ENCODE measurements at regions not wholly inside any gene's neighbourhood (a gene's known extent, or its start where the extent isn't known, plus 50 kb on each side); places are given as distances from the start of the nearest gene placed in this dataset.

DNA sequence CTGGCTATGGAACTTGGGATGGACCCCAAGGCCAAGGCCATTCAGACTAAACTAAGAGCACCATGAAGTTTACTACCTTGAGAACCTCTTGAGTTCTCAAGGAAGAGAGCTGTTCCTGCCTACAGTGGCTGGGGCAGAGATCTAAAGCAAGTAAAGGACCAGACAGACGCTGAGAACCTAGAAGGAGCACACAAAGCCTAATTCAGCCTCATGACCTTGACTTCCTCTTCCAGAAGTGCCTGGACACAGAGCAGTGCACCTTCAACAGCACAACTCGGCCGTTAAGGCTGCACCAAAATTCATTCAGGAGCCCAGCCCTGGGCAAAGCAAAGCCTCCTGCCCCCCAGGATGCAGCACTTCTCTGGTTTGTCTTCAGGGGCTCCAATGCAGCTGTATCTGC lies 82.9 kb upstream of the AKIP1 start:
- TF ChIP-seq, protein P1, sequence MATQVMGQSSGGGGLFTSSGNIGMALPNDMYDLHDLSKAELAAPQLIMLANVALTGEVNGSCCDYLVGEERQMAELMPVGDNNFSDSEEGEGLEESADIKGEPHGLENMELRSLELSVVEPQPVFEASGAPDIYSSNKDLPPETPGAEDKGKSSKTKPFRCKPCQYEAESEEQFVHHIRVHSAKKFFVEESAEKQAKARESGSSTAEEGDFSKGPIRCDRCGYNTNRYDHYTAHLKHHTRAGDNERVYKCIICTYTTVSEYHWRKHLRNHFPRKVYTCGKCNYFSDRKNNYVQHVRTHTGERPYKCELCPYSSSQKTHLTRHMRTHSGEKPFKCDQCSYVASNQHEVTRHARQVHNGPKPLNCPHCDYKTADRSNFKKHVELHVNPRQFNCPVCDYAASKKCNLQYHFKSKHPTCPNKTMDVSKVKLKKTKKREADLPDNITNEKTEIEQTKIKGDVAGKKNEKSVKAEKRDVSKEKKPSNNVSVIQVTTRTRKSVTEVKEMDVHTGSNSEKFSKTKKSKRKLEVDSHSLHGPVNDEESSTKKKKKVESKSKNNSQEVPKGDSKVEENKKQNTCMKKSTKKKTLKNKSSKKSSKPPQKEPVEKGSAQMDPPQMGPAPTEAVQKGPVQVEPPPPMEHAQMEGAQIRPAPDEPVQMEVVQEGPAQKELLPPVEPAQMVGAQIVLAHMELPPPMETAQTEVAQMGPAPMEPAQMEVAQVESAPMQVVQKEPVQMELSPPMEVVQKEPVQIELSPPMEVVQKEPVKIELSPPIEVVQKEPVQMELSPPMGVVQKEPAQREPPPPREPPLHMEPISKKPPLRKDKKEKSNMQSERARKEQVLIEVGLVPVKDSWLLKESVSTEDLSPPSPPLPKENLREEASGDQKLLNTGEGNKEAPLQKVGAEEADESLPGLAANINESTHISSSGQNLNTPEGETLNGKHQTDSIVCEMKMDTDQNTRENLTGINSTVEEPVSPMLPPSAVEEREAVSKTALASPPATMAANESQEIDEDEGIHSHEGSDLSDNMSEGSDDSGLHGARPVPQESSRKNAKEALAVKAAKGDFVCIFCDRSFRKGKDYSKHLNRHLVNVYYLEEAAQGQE (IDR thresholded peaks at IDR 0.05; ENCODE audit: low read depth, low read length): no peak
- no peak for TF ChIP-seq CHD2 (IDR thresholded peaks at IDR 0.05; ENCODE audit: low read length, partially characterized antibody)
- no peak for TF ChIP-seq RFX5 (IDR thresholded peaks at IDR 0.05; ENCODE audit: low read length)
- TF ChIP-seq ELF1 (IDR thresholded peaks at IDR 0.05): no peak
- no peak for TF ChIP-seq FOXM1 (IDR thresholded peaks at IDR 0.05; ENCODE audit: low read depth)
- Histone ChIP-seq H3K4me2 (no peak overlapping the region), H3K4me1 (ENCODE audit: control insufficient read depth in 1 of 2, insufficient read depth in 2 of 2, low read depth in 1 of 2, low read length in 1 of 2) (peaks cover 24% of the 10 kb centered on the region in 2 experiments), H3K4me3 (ENCODE audit: low read depth in 2 of 2, low read length in 1 of 2) (no peak overlapping the region), H3K9me2 (no peaks in the 10 kb centered on the region), H3K27ac (ENCODE audit: low read depth in 2 of 2, low read length in 1 of 2) (no peak overlapping the region; a peak in 1 of 4 replicates), H4K20me1 (ENCODE audit: insufficient read depth) (no peaks in the 10 kb centered on the region), H3F3A (replicated peaks; ENCODE audit: insufficient read depth) (peaks cover 22% of the 10 kb centered on the region), H2AFZ (ENCODE audit: low read depth) (no peak overlapping the region), H3K9me3 (no peaks in the 10 kb centered on the region), H3K27me3 (ENCODE audit: insufficient read depth) (no peaks in the 10 kb centered on the region), H3K9ac (no peak overlapping the region), H3K79me2 (ENCODE audit: insufficient read depth) (peaks cover 21% of the 10 kb centered on the region), H3K36me3 (replicated peaks in 1 of 2; ENCODE audit: control insufficient read depth in 1 of 2, insufficient read depth in 2 of 2, low read length in 1 of 2) (peaks cover 2 to 15% of the 10 kb centered on the region in 2 experiments)
- 92% methylated on average over 2 of the region's 3 CpGs for WGBS (ENCODE audit: low lambda C conversion rate)
- no peak for DNase-seq
- ChIA-PET CTCF (interaction anchor here (1.5 to 4.3 kb wide), 2 partner anchors 14 to 86 kb away, joined by 3 to 17 read pairs; no protein-coding TSS in a partner anchor), POLR2A (no interaction called here)

DNA sequence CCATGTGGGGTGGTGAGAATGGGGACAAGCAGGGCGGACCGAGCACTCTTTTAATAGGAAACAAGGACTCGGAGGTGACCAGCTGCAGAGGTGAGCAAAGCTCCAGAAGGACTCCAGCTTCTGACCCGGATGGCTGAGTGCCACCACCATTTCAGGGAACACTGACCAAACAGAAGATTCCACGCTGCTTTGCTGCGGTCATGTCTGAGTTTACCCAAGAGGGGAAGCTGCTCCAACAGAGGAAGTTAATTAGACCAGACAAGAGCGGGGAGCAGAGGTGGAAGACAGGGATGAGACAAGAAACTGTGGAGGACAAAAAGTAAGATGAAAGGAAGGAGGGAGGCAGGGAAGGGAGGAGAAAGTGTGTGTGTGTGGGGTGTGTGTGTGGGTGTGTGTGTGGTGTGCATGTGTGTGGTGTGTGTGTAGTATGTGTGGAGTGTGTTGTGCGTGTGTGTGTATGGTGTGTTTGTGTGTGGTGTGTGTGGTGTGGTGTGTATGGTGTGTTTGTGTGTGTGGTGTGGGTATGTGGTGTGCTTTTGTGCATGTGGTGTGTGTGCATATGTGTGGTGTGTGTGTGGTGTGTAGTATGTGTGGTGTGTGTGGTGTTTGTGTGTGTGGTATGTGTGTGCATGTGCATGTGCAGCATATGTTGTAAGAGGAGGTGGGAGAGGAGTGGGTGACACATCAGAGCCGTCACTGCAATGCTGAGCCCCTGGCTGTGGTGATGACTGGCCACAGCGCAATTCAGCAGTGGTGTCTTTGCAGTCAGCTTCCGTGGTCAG lies 82.2 kb upstream of the AKIP1 start:
- DNase-seq: no peak
- Histone ChIP-seq H3K9ac (no peak overlapping the region), H4K20me1 (ENCODE audit: insufficient read depth) (no peaks in the 10 kb centered on the region), H3K9me3 (no peaks in the 10 kb centered on the region), H2AFZ (ENCODE audit: low read depth) (no peak overlapping the region), H3K79me2 (ENCODE audit: insufficient read depth) (peaks cover 21% of the 10 kb centered on the region), H3K36me3 (replicated peaks in 1 of 2; ENCODE audit: control insufficient read depth in 1 of 2, insufficient read depth in 2 of 2, low read length in 1 of 2) (peaks cover 2 to 15% of the 10 kb centered on the region in 2 experiments), H3K4me3 (ENCODE audit: low read depth in 2 of 2, low read length in 1 of 2) (no peak overlapping the region), H3F3A (replicated peaks; ENCODE audit: insufficient read depth) (peaks cover 22% of the 10 kb centered on the region), H3K4me1 (ENCODE audit: control insufficient read depth in 1 of 2, insufficient read depth in 2 of 2, low read depth in 1 of 2, low read length in 1 of 2) (peaks cover 30% of the 10 kb centered on the region in 2 experiments), H3K27ac (ENCODE audit: low read depth in 2 of 2, low read length in 1 of 2) (no peak overlapping the region), H3K9me2 (no peaks in the 10 kb centered on the region), H3K4me2 (no peak overlapping the region), H3K27me3 (ENCODE audit: insufficient read depth) (no peaks in the 10 kb centered on the region)
- CTCF ChIA-PET: interaction anchor here (4.3 kb wide), 1 partner anchor 14 kb away, joined by 17 read pairs; no protein-coding TSS in a partner anchor
- WGBS (ENCODE audit: low lambda C conversion rate): 94% methylated on average over 11 of the region's 11 CpGs
- POLR2A ChIA-PET: no interaction called here
- TF ChIP-seq EZH2phosphoT487 (IDR thresholded peaks at IDR 0.05; ENCODE audit: borderline replicate concordance, low read depth) (no peak), TEAD4 (IDR thresholded peaks at IDR 0.05; ENCODE audit: borderline replicate concordance, insufficient read depth) (no peak), FOXJ3 (CRISPR knock-in tag; IDR thresholded peaks at IDR 0.05) (no peak), TCF12 (IDR thresholded peaks at IDR 0.05) (no peak), GABPA (IDR thresholded peaks at IDR 0.05; ENCODE audit: low read depth) (no peak), JUND (IDR thresholded peaks at IDR 0.05) (no peak), EP300 (IDR thresholded peaks at IDR 0.05; ENCODE audit: borderline replicate concordance in 1 of 2, low read depth in 1 of 2, low read length in 1 of 2) (no peak), SIN3A (IDR thresholded peaks at IDR 0.05; ENCODE audit: borderline replicate concordance, low read depth, low read length) (no peak), SMC3 (IDR thresholded peaks at IDR 0.05; ENCODE audit: low read depth, low read length) (no peak), MEF2A (IDR thresholded peaks at IDR 0.05; ENCODE audit: borderline replicate concordance, low read depth) (no peak)
- TF ChIP-seq, protein P2, sequence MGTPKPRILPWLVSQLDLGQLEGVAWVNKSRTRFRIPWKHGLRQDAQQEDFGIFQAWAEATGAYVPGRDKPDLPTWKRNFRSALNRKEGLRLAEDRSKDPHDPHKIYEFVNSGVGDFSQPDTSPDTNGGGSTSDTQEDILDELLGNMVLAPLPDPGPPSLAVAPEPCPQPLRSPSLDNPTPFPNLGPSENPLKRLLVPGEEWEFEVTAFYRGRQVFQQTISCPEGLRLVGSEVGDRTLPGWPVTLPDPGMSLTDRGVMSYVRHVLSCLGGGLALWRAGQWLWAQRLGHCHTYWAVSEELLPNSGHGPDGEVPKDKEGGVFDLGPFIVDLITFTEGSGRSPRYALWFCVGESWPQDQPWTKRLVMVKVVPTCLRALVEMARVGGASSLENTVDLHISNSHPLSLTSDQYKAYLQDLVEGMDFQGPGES (IDR thresholded peaks at IDR 0.05; ENCODE audit: low read depth, low read length): no peak
- TF ChIP-seq, protein P3, sequence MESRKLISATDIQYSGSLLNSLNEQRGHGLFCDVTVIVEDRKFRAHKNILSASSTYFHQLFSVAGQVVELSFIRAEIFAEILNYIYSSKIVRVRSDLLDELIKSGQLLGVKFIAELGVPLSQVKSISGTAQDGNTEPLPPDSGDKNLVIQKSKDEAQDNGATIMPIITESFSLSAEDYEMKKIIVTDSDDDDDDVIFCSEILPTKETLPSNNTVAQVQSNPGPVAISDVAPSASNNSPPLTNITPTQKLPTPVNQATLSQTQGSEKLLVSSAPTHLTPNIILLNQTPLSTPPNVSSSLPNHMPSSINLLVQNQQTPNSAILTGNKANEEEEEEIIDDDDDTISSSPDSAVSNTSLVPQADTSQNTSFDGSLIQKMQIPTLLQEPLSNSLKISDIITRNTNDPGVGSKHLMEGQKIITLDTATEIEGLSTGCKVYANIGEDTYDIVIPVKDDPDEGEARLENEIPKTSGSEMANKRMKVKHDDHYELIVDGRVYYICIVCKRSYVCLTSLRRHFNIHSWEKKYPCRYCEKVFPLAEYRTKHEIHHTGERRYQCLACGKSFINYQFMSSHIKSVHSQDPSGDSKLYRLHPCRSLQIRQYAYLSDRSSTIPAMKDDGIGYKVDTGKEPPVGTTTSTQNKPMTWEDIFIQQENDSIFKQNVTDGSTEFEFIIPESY (IDR thresholded peaks at IDR 0.05; ENCODE audit: borderline replicate concordance, low read depth): no peak
- TF ChIP-seq, protein P4, sequence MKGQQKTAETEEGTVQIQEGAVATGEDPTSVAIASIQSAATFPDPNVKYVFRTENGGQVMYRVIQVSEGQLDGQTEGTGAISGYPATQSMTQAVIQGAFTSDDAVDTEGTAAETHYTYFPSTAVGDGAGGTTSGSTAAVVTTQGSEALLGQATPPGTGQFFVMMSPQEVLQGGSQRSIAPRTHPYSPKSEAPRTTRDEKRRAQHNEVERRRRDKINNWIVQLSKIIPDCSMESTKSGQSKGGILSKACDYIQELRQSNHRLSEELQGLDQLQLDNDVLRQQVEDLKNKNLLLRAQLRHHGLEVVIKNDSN (IDR thresholded peaks at IDR 0.05; ENCODE audit: borderline replicate concordance, low read depth): no peak
- TF ChIP-seq, protein P5, sequence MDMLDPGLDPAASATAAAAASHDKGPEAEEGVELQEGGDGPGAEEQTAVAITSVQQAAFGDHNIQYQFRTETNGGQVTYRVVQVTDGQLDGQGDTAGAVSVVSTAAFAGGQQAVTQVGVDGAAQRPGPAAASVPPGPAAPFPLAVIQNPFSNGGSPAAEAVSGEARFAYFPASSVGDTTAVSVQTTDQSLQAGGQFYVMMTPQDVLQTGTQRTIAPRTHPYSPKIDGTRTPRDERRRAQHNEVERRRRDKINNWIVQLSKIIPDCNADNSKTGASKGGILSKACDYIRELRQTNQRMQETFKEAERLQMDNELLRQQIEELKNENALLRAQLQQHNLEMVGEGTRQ (IDR thresholded peaks at IDR 0.05; ENCODE audit: borderline replicate concordance, low read depth, low read length): no peak
